HCT116 (cell line): ENCODE measurements at regions not wholly inside any gene's neighbourhood (a gene's known extent, or its start where the extent isn't known, plus 50 kb on each side); places are given as distances from the start of the nearest gene placed in this dataset.

Experiments used
- ATAC-seq: fragments of 200-7000 bp; cut with Tn5 transposase; 2 replicates; pipeline ENCODE4 v1.9.1; 2020; ENCODE audit warnings: mild to moderate bottlenecking, moderate library complexity
- BruUV-seq: library from RNA; stranded (reverse); fragments of 400-500 nt; replicated peaks from 2 replicates; lab custom pipeline; 2021; lab: Mats Ljungman, UMichigan
- CTCF ChIA-PET: fragments of 300-600 bp; sonication (Branson Sonifier 250); formaldehyde crosslinking; loops from one replicate; lab custom pipeline; 2021; ENCODE audit warnings: antibody characterized with exemption; lab: Charles Lee
- POLR2A ChIA-PET: fragments of 300-600, 350-600 bp; sonication (Branson Sonifier 250); formaldehyde crosslinking; loops from one replicate; lab custom pipeline; 2021; ENCODE audit warnings: antibody characterized with exemption; lab: Charles Lee
- RAD21 ChIA-PET, 2 experiments: fragments of 300-600 bp; sonication (Branson Sonifier 250); formaldehyde crosslinking; loops; one replicate each; lab custom pipeline; 2023; ENCODE audit warnings: low total read pairs in 2 of 2; ENCODE audit not compliant: uncharacterized antibody in 2 of 2, unreplicated experiment in 2 of 2, low non-redundant PET in 1 of 2; lab: Charles Lee
- DNase-seq: peaks from one replicate; pipeline ENCODE4 v3.0.0-alpha.2; 2010; ENCODE audit warnings: low read depth, low spot score
- H2AFZ ChIP-seq: fragments of 200-600 bp; shearing (Covaris generic), sonication (generic); 2 replicates; pipeline ENCODE4 v1.6.1; 2017; ENCODE audit warnings: low read depth, mixed run types, mixed read lengths, antibody characterized with exemption, low read length; ENCODE audit not compliant: poor library complexity, severe bottlenecking
- H3K27ac ChIP-seq: 2 replicates; pipeline ENCODE4 v1.5.1; 2012; ENCODE audit warnings: low read depth, low read length
- H3K27me3 ChIP-seq: fragments of 200-600 bp; sonication (generic); 2 replicates; pipeline ENCODE4 v1.6.1; 2016; ENCODE audit warnings: mixed run types, low read length, mixed read lengths; ENCODE audit not compliant: insufficient read depth
- H3K36me3 ChIP-seq, 2 experiments: fragments of 200-500 bp in 1 of 2; fragments of 200-600 bp in 1 of 2; sonication (Bioruptor generic) in 1 of 2; sonication (generic) in 1 of 2; 2 replicates each; pipeline versions ENCODE4 v1.5.1 to v1.6.1; 2014 to 2016; ENCODE audit warnings: low read length in 2 of 2, inconsistent platforms in 1 of 2, mixed read lengths in 1 of 2, mixed run types in 1 of 2; ENCODE audit not compliant: insufficient read depth in 2 of 2, control insufficient read depth in 1 of 2
- H3K4me1 ChIP-seq, 2 experiments: fragments of 200-600 bp in 1 of 2; sonication (generic) in 1 of 2; 2 replicates each; pipeline versions ENCODE4 v1.5.1 to v1.6.1; 2012 to 2017; ENCODE audit warnings: low read length in 2 of 2, inconsistent platforms in 1 of 2, mild to moderate bottlenecking in 1 of 2, mixed read lengths in 1 of 2, mixed run types in 1 of 2, moderate library complexity in 1 of 2; ENCODE audit not compliant: insufficient read depth in 2 of 2, control insufficient read depth in 1 of 2
- H3K4me2 ChIP-seq: fragments of 200-600 bp; sonication (generic); 2 replicates; pipeline ENCODE4 v1.6.1; 2017; ENCODE audit warnings: mixed run types, low read length, mixed read lengths
- H3K4me3 ChIP-seq, 2 experiments: fragments of 200-600 bp in 1 of 2; sonication (generic) in 1 of 2; replicated peaks in 1 of 2; 2 replicates each; pipeline ENCODE4 v1.5.1; 2011 to 2016; ENCODE audit warnings: low read length in 2 of 2, control low read depth in 1 of 2, low read depth in 1 of 2, mild to moderate bottlenecking in 1 of 2, mixed read lengths in 1 of 2, mixed run types in 1 of 2
- H3K79me2 ChIP-seq: fragments of 200-600 bp; sonication (generic); 2 replicates; pipeline ENCODE4 v1.6.1; 2017; ENCODE audit warnings: mild to moderate bottlenecking, mixed run types, low read length, moderate library complexity, mixed read lengths; ENCODE audit not compliant: insufficient read depth
- H3K9ac ChIP-seq: fragments of 200-600 bp; sonication (generic); 2 replicates; pipeline ENCODE4 v1.6.1; 2016; ENCODE audit warnings: low read length, mixed read lengths
- H3K9me2 ChIP-seq: fragments of 200-600 bp; sonication (generic), shearing (Covaris generic); 2 replicates; pipeline ENCODE4 v1.6.1; 2017; ENCODE audit warnings: mixed run types, mild to moderate bottlenecking, moderate library complexity; ENCODE audit not compliant: insufficient read depth
- H3K9me3 ChIP-seq, 2 experiments: fragments of 200-500 bp in 1 of 2; fragments of 200-600 bp in 1 of 2; sonication (Bioruptor generic) in 1 of 2; sonication (generic) in 1 of 2; 2 replicates each; pipeline ENCODE4 v1.6.1; 2014 to 2017; ENCODE audit warnings: low read length in 2 of 2, mixed read lengths in 2 of 2, inconsistent platforms in 1 of 2, low read depth in 1 of 2, mild to moderate bottlenecking in 1 of 2, mixed run types in 1 of 2, moderate library complexity in 1 of 2; ENCODE audit not compliant: control insufficient read depth in 1 of 2, insufficient read depth in 1 of 2
- H4K20me1 ChIP-seq: fragments of 200-600 bp; sonication (generic), shearing (Covaris generic); 2 replicates; pipeline ENCODE4 v1.6.1; 2017; ENCODE audit warnings: mixed run types, mild to moderate bottlenecking, moderate library complexity; ENCODE audit not compliant: insufficient read depth
- CEBPB ChIP-seq: IDR thresholded peaks from 2 replicates; pipeline ENCODE4 v1.6.1; 2012; ENCODE audit warnings: low read depth
- ELF1 ChIP-seq: IDR thresholded peaks from 2 replicates; pipeline ENCODE4 v1.6.1; 2012; ENCODE audit warnings: low read depth, borderline replicate concordance
- EZH2phosphoT487 ChIP-seq: fragments of 200-600 bp; IDR thresholded peaks from 2 replicates; pipeline ENCODE4 v1.6.1; 2018; ENCODE audit warnings: antibody characterized with exemption, borderline replicate concordance
- FOSL1 ChIP-seq: IDR thresholded peaks from 2 replicates; pipeline ENCODE4 v1.6.1; 2012; ENCODE audit warnings: low read depth
- JUND ChIP-seq: IDR thresholded peaks from 2 replicates; pipeline ENCODE4 v1.6.1; 2012
- POLR2AphosphoS5 ChIP-seq: IDR thresholded peaks from 2 replicates; pipeline ENCODE4 v1.6.1; 2011; ENCODE audit warnings: mild to moderate bottlenecking, low read depth, low read length, moderate library complexity
- SRF ChIP-seq: IDR thresholded peaks from 2 replicates; pipeline ENCODE4 v1.6.1; 2012; ENCODE audit warnings: low read depth
- TCF7L2 ChIP-seq: IDR thresholded peaks from 2 replicates; pipeline ENCODE4 v1.7.0; 2011; ENCODE audit warnings: borderline replicate concordance, inconsistent platforms; ENCODE audit not compliant: insufficient read depth, insufficient read length; ENCODE audit errors: extremely low read depth
- YY1 ChIP-seq: IDR thresholded peaks from 2 replicates; pipeline ENCODE4 v1.6.1; 2011; ENCODE audit warnings: low read length, low read depth, moderate library complexity, mild to moderate bottlenecking; ENCODE audit not compliant: insufficient replicate concordance; ENCODE audit errors: extremely low read depth
- ZBTB33 ChIP-seq: IDR thresholded peaks from 2 replicates; pipeline ENCODE4 v1.6.1; 2011; ENCODE audit warnings: mild to moderate bottlenecking, low read length, moderate library complexity; ENCODE audit not compliant: insufficient replicate concordance; ENCODE audit errors: extremely low read depth
- intact Hi-C: fragments of 100-400 bp; cut with micrococcal nuclease; formaldehyde crosslinking; loops from 2 replicates; pipeline ENCODE4 v1.10.0; 2022

- ATAC-seq = no peak
- TF ChIP-seq SRF (no peak), ZBTB33 (no peak), EZH2phosphoT487 (no peak), YY1 (no peak), FOSL1 (no peak), POLR2AphosphoS5 (no peak), CEBPB (no peak), ELF1 (no peak), TCF7L2 (no peak), JUND (no peak)
- Histone ChIP-seq H3K4me1 (no peaks in the 10 kb centered on the region), H3K9ac (no peak overlapping the region), H3K9me2 (no peaks in the 10 kb centered on the region), H4K20me1 (no peaks in the 10 kb centered on the region), H3K9me3 (peaks cover 34 to 59% of the 10 kb centered on the region in 2 experiments; a peak in 2 of 4 replicates), H2AFZ (no peak overlapping the region), H3K27ac (no peak overlapping the region), H3K36me3 (no peaks in the 10 kb centered on the region), H3K27me3 (no peaks in the 10 kb centered on the region), H3K79me2 (no peaks in the 10 kb centered on the region), H3K4me2 (no peak overlapping the region), H3K4me3 (no peak overlapping the region)
- ChIA-PET CTCF (no interaction called here), POLR2A (no interaction called here), RAD21 (no interaction called here)
- no peak for DNase-seq
- BruUV-seq = no TSS peak
- intact Hi-C loops = no loop called here
Measured at GRCh38 chr10:105706281-105707026, 1065.4 kb downstream of the SORCS3 start.
